HFFc6 (cell line): ENCODE measurements at regions not wholly inside any gene's neighbourhood (a gene's known extent, or its start where the extent isn't known, plus 50 kb on each side); places are given as distances from the start of the nearest gene placed in this dataset.

Experiments
- DNase-seq: peaks from one replicate; pipeline ENCODE4 v3.0.0-alpha.2; 2018
- H3K27ac Mint-ChIP-seq: 2 replicates; pipeline ENCODE4 v1.8.0; 2020; ENCODE audit warnings: mild to moderate bottlenecking, mixed read lengths
- H3K27me3 Mint-ChIP-seq: 2 replicates; pipeline ENCODE4 v1.8.0; 2021; ENCODE audit warnings: mild to moderate bottlenecking, moderate library complexity, mixed read lengths; ENCODE audit not compliant: insufficient read depth
- H3K36me3 Mint-ChIP-seq: 2 replicates; pipeline ENCODE4 v1.8.0; 2021; ENCODE audit warnings: low read depth, mixed read lengths
- H3K4me1 Mint-ChIP-seq: 2 replicates; pipeline ENCODE4 v1.8.0; 2020; ENCODE audit warnings: low read depth, mixed read lengths
- H3K4me3 Mint-ChIP-seq: 2 replicates; pipeline ENCODE4 v1.8.0; 2020; ENCODE audit warnings: mild to moderate bottlenecking, moderate library complexity, mixed read lengths
- H3K9me3 Mint-ChIP-seq: 2 replicates; pipeline ENCODE4 v1.8.0; 2020; ENCODE audit warnings: mild to moderate bottlenecking, mixed read lengths
- TF ChIP-seq, protein P1 (sequence below): fragments of 200-600 bp; sonication (generic); IDR thresholded peaks from 2 replicates; pipeline ENCODE4 v1.5.0; 2021; ENCODE audit warnings: antibody characterized with exemption, mild to moderate bottlenecking

DNA sequence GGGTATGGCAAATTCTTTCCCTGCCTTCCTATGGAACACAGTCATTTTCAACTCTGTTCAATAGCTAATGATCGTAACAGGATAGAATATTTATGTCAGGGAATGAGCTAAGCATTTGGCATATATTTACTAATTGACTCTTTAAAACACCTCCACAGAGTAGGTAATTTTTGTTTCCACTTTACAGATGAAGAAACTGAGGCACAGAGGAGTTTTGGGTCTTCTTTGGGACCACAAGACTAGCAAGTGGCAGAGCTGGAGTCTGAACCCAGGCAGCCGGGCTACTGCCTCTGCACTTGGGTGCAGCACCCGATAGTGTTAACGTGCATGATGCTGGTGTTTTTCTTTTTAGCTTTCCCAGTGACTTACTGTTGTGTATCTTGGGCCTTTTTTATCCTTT, 384.0 kb downstream of the SFMBT2 start:
- no peak overlapping the region for H3K27ac Mint-ChIP-seq
- peaks cover 1% of the 10 kb centered on the region; the same call in 1 of the 2 replicates for H3K27me3 Mint-ChIP-seq
- no peak overlapping the region for H3K4me3 Mint-ChIP-seq
- TF ChIP-seq, protein P1, sequence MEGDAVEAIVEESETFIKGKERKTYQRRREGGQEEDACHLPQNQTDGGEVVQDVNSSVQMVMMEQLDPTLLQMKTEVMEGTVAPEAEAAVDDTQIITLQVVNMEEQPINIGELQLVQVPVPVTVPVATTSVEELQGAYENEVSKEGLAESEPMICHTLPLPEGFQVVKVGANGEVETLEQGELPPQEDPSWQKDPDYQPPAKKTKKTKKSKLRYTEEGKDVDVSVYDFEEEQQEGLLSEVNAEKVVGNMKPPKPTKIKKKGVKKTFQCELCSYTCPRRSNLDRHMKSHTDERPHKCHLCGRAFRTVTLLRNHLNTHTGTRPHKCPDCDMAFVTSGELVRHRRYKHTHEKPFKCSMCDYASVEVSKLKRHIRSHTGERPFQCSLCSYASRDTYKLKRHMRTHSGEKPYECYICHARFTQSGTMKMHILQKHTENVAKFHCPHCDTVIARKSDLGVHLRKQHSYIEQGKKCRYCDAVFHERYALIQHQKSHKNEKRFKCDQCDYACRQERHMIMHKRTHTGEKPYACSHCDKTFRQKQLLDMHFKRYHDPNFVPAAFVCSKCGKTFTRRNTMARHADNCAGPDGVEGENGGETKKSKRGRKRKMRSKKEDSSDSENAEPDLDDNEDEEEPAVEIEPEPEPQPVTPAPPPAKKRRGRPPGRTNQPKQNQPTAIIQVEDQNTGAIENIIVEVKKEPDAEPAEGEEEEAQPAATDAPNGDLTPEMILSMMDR, result no peak
- H3K36me3 Mint-ChIP-seq, result peaks cover 5% of the 10 kb centered on the region; the same call in 1 of the 2 replicates
- DNase-seq, result no peak
- H3K4me1 Mint-ChIP-seq, result no peaks in the 10 kb centered on the region
- H3K9me3 Mint-ChIP-seq, result peaks cover 27% of the 10 kb centered on the region

DNA sequence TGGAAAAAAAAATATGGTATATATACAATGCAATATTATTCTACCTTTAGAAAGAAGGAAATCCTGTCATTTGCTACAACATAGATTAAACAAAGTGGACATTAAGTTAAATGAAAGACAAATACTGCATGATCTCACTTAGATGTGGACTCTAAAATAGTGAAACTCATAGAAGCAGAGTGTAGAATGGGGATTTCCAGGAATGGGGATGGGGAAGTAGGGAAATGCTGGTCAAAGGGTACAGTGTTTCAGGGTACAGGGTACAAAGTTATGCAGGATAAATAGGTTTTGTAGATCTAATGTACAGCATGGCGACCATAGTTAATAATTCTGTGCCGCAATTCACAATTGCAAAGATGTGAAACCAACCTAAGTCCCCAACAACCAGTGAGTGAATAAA, 385.5 kb downstream of the SFMBT2 start:
- Mint-ChIP-seq H3K27ac (no peak overlapping the region), H3K36me3 (peaks cover 1% of the 10 kb centered on the region; the same call in 1 of the 2 replicates), H3K4me1 (no peaks in the 10 kb centered on the region)

DNA sequence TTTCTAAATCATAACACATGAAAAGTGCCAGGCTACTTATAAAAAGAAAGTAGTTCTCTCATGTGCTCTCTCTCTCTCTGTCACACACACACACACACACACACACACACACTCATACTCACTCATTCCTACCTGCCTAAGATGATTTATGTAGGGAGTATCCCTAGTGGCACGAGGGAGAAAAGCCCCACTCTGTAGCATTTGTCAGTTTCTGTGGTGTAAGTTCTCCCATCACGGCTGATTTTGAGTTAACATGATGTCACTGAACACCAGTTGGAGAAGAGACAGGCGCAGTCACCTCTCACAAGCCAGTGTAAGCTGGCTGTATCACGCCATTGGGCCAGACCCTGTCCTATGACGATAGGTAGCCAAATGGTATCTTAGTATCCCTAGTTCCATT, 395.4 kb downstream of the SFMBT2 start:
- H3K4me3 Mint-ChIP-seq, result no peak overlapping the region
- no peak for DNase-seq
- TF ChIP-seq, protein P1, result no peak
- no peaks in the 10 kb centered on the region for H3K4me1 Mint-ChIP-seq
- H3K9me3 Mint-ChIP-seq, result peaks cover 29% of the 10 kb centered on the region
- H3K36me3 Mint-ChIP-seq, result no peaks in the 10 kb centered on the region; the same call in 1 of the 2 replicates
- H3K27ac Mint-ChIP-seq, result no peak overlapping the region
- no peaks in the 10 kb centered on the region for H3K27me3 Mint-ChIP-seq

More for the DNA sequence above, 385.5 kb downstream of the SFMBT2 start:
- TF ChIP-seq, protein P1, result no peak
- Mint-ChIP-seq H3K9me3 (peaks cover 33% of the 10 kb centered on the region), H3K4me3 (no peak overlapping the region), H3K27me3 (no peaks in the 10 kb centered on the region)
- no peak for DNase-seq

DNA sequence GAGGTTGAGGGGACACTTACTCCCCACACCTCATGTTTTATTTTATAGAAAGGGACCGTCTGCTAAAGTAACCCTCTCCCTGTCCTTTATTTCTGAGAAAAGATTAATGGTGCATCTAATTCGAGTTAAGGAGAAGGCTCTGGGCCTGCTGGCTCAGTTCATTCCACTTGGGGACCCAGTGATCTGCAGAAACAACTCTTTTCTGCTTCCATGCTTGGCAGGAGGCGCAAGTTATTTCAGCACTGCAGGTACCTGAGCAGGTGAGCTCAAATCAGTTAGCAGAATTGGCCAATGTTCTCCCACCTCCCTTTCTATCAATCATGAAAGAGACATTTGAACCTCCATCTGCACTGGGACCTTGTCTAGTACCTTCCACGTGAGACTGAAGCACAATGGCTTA, 396.1 kb downstream of the SFMBT2 start:
- Mint-ChIP-seq H3K4me1 (no peaks in the 10 kb centered on the region), H3K27ac (no peak overlapping the region), H3K36me3 (no peaks in the 10 kb centered on the region; the same call in 1 of the 2 replicates), H3K27me3 (peaks cover 2% of the 10 kb centered on the region; the same call in 1 of the 2 replicates), H3K4me3 (no peak overlapping the region), H3K9me3 (peaks cover 28% of the 10 kb centered on the region)
- no peak for DNase-seq
- TF ChIP-seq, protein P1, result no peak

DNA sequence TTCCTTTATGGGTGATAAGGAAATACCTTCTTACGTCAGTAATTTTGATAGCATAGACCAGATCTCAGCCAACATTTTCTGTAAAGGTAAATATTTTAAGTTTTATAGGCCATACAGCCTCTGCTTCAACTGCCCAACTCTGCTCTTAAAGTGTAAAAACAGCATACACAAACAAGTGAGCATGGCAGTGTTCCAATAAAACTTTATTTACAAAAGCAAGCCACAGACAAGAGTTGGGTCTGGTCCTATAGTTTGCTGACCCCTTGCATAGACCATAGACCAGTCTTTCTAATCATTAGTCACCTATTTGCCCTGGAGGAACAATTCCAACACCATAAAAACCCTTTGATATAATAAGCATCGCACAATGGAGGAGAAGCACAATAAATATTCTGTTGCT, 398.8 kb downstream of the SFMBT2 start:
- no peaks in the 10 kb centered on the region; the same call in 1 of the 2 replicates for H3K36me3 Mint-ChIP-seq
- DNase-seq, result no peak
- TF ChIP-seq, protein P1, result no peak
- peaks cover 18% of the 10 kb centered on the region for H3K9me3 Mint-ChIP-seq
- H3K27ac Mint-ChIP-seq, result no peak overlapping the region
- H3K4me3 Mint-ChIP-seq, result no peak overlapping the region
- H3K4me1 Mint-ChIP-seq, result no peaks in the 10 kb centered on the region
- peaks cover 2% of the 10 kb centered on the region; the same call in 1 of the 2 replicates for H3K27me3 Mint-ChIP-seq

DNA sequence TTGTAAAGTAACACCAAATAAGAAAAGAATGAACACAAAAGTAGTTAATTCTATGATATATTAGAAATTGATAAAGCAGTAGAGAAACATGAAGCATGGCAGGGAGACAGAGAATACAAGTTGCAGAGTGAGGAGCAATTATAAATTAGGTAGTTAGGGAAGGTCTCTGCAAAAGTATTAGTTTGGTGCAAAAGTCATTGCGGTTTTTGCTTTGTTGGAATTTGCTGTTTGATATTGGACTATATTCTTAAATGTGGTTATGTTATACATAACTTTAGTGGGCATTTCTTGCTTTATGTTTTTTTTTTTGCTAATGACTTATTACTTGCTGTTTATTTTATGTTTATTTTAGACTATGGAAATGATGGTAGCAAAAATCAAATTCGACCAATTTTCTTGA, 402.2 kb downstream of the SFMBT2 start:
- H3K27ac Mint-ChIP-seq, result no peak overlapping the region
- no peaks in the 10 kb centered on the region; the same call in 1 of the 2 replicates for H3K36me3 Mint-ChIP-seq
- H3K4me3 Mint-ChIP-seq, result no peak overlapping the region
- no peaks in the 10 kb centered on the region for H3K4me1 Mint-ChIP-seq
- DNase-seq, result no peak
- peaks cover 2% of the 10 kb centered on the region; the same call in 1 of the 2 replicates for H3K27me3 Mint-ChIP-seq
- H3K9me3 Mint-ChIP-seq, result peaks cover 7% of the 10 kb centered on the region
- TF ChIP-seq, protein P1, result no peak
